ENCODE measurements at regions not wholly inside any gene's neighbourhood (a gene's known extent, or its start where the extent isn't known, plus 50 kb on each side); places are given as distances from the start of the nearest gene placed in this dataset.

- no peak overlapping the region for H3K27ac ChIP-seq (ENCODE audit: low read depth, low read length)
- H3K9me3 ChIP-seq (ENCODE audit: control insufficient read depth, low read length) = peaks cover 7% of the 10 kb centered on the region
- H3K4me3 ChIP-seq (ENCODE audit: low read length) = no peak overlapping the region
- Mint-ChIP-seq H3K36me3 (ENCODE audit: low read depth) (no peaks in the 10 kb centered on the region), H3K4me3 (no peak overlapping the region), H3K27ac (no peak overlapping the region), H3K4me1 (no peaks in the 10 kb centered on the region), H3K27me3 (ENCODE audit: insufficient read depth) (no peaks in the 10 kb centered on the region), H3K9me3 (peaks cover 12% of the 10 kb centered on the region)
- H3K4me1 ChIP-seq (ENCODE audit: control insufficient read depth, insufficient read depth, low read length) = no peaks in the 10 kb centered on the region
- no peak overlapping the region for H3K9ac ChIP-seq (ENCODE audit: extremely low read depth, low read length, poor library complexity, severe bottlenecking)
- H3K36me3 ChIP-seq (ENCODE audit: control insufficient read depth, insufficient read depth, low read length) = no peaks in the 10 kb centered on the region
- DNase-seq = no peak
- no peak for TF ChIP-seq CTCF (conservative IDR thresholded peaks at IDR 0.05)
- H3K27me3 ChIP-seq (ENCODE audit: control insufficient read depth, insufficient read depth, low read length, poor library complexity, severe bottlenecking) = no peaks in the 10 kb centered on the region
- WGBS, 2 experiments (ENCODE audit: insufficient coverage in 1 of 2, insufficient read length in 1 of 2) = 93 to 100% methylated on average over 1 to 2 of the region's 2 CpGs
These were observed 110.1 kb downstream of the COX18 start for GRCh38 chr4:72959411-72959810.

DNA sequence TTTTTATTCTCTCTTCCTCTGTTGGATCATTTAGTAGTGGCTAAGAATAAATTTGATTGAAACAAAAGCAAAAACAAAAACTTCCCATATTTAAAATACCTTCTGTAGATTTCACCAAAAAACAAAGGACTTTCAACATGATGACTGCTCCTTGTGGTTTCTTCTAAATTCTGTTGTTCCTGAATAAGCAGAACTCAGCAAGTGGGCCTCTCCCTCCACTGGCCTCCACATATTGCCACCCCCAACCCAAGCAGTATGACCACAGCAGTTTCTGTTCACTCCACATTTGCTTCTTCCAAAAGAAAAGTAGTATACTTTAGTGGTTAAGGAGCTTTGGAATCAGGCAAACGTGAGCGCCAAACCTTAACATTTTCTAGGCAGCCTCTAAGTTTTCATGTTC lies 114.7 kb downstream of the COX18 start:
- H3K27me3 Mint-ChIP-seq (ENCODE audit: insufficient read depth) = no peaks in the 10 kb centered on the region
- no peaks in the 10 kb centered on the region for H3K4me1 Mint-ChIP-seq
- Histone ChIP-seq H3K36me3 (ENCODE audit: control insufficient read depth, insufficient read depth, low read length) (no peaks in the 10 kb centered on the region), H3K4me1 (ENCODE audit: control insufficient read depth, insufficient read depth, low read length) (no peaks in the 10 kb centered on the region), H3K27ac (ENCODE audit: low read depth, low read length) (no peak overlapping the region), H3K9ac (ENCODE audit: extremely low read depth, low read length, poor library complexity, severe bottlenecking) (no peak overlapping the region), H3K4me3 (ENCODE audit: low read length) (no peak overlapping the region), H3K27me3 (ENCODE audit: control insufficient read depth, insufficient read depth, low read length, poor library complexity, severe bottlenecking) (no peaks in the 10 kb centered on the region), H3K9me3 (ENCODE audit: control insufficient read depth, low read length) (no peaks in the 10 kb centered on the region)
- no peaks in the 10 kb centered on the region for H3K36me3 Mint-ChIP-seq (ENCODE audit: low read depth)
- H3K4me3 Mint-ChIP-seq = no peak overlapping the region
- H3K9me3 Mint-ChIP-seq = no peaks in the 10 kb centered on the region
- no peak overlapping the region for H3K27ac Mint-ChIP-seq
- 94% methylated on average over 2 of the region's 2 CpGs; no CpG with 5 or more reads in 1 of the 2 experiments for whole genome bisulfite sequencing, 2 experiments (ENCODE audit: insufficient coverage in 1 of 2, insufficient read length in 1 of 2)
- no peak for TF ChIP-seq CTCF (conservative IDR thresholded peaks at IDR 0.05)
- DNase-seq = no peak

GRCh38 chr4:72953571-72953970 lies 115.9 kb downstream of the COX18 start:
- Mint-ChIP-seq H3K4me1 (no peaks in the 10 kb centered on the region), H3K4me3 (no peak overlapping the region), H3K27ac (no peak overlapping the region), H3K36me3 (ENCODE audit: low read depth) (no peaks in the 10 kb centered on the region), H3K9me3 (no peaks in the 10 kb centered on the region), H3K27me3 (ENCODE audit: insufficient read depth) (no peaks in the 10 kb centered on the region)
- TF ChIP-seq CTCF (conservative IDR thresholded peaks at IDR 0.05) = no peak
- Histone ChIP-seq H3K27ac (ENCODE audit: low read depth, low read length) (no peak overlapping the region), H3K9me3 (ENCODE audit: control insufficient read depth, low read length) (no peaks in the 10 kb centered on the region), H3K4me1 (ENCODE audit: control insufficient read depth, insufficient read depth, low read length) (no peaks in the 10 kb centered on the region), H3K36me3 (ENCODE audit: control insufficient read depth, insufficient read depth, low read length) (no peaks in the 10 kb centered on the region), H3K4me3 (ENCODE audit: low read length) (no peak overlapping the region), H3K9ac (ENCODE audit: extremely low read depth, low read length, poor library complexity, severe bottlenecking) (no peak overlapping the region), H3K27me3 (ENCODE audit: control insufficient read depth, insufficient read depth, low read length, poor library complexity, severe bottlenecking) (no peaks in the 10 kb centered on the region)
- no peak for DNase-seq
- WGBS, 2 experiments (ENCODE audit: insufficient coverage in 1 of 2, insufficient read length in 1 of 2) = 89% methylated on average over 1 of the region's 1 CpG; no CpG with 5 or more reads in 1 of the 2 experiments

All from endodermal cell (in vitro differentiated cells).